K562 (cell line): ENCODE measurements at regions not wholly inside any gene's neighbourhood (a gene's known extent, or its start where the extent isn't known, plus 50 kb on each side); places are given as distances from the start of the nearest gene placed in this dataset.

ENCODE experiments used
- ATAC-seq: fragments of 200-7000 bp; cut with Tn5 transposase; 3 replicates; pipeline ENCODE4 v1.9.1; 2020; ENCODE audit warnings: moderate library complexity
- BruUV-seq: library from RNA; stranded (reverse); fragments of 400-500 nt; replicated peaks from 2 replicates; lab custom pipeline; 2021; lab: Mats Ljungman, UMichigan
- CTCF ChIA-PET: fragments of 300-600 bp; formaldehyde crosslinking; extraction: SDS; loops from one replicate; lab custom pipeline; 2021; ENCODE audit warnings: low intra/inter-chr PET ratio; lab: Yijun Ruan, JAX
- POLR2A ChIA-PET: fragments of 300-600, 350-650 bp; sonication (Branson Sonifier 250); formaldehyde crosslinking; extraction: SDS; loops from one replicate; lab custom pipeline; 2021; ENCODE audit warnings: antibody characterized with exemption, inconsistent platforms; lab: Yijun Ruan, JAX
- DNase-seq, 4 experiments: peaks; one replicate each; pipeline versions ENCODE4 v3.0.0 to v3.0.0-alpha.2; 2011 to 2018; ENCODE audit warnings: low spot score in 3 of 4, mixed read lengths in 3 of 4; ENCODE audit errors: extremely low read depth in 1 of 4
- FAIRE-seq: peaks from 2 replicates; lab custom pipeline; 2011; peaks lifted over from hg19 to GRCh38; lab: Jason Lieb, UNC
- H2AFZ ChIP-seq: 2 replicates; pipeline ENCODE4 v1.6.0; 2011; ENCODE audit warnings: low read depth, low read length, control low read depth, inconsistent platforms
- H3K27ac ChIP-seq: fragments of 200-600 bp; 3 replicates; pipeline ENCODE4 v1.8.0; 2011; ENCODE audit warnings: low read depth, mild to moderate bottlenecking, control low read depth, inconsistent platforms, low read length, moderate library complexity, mixed read lengths; ENCODE audit errors: extremely low read depth
- H3K27me3 ChIP-seq, 2 experiments: fragments of 300-600 bp in 1 of 2; 2 replicates in 1 of 2; 3 replicates in 1 of 2; pipeline versions ENCODE4 v1.6.0 to v1.8.0; 2011; ENCODE audit warnings: inconsistent platforms in 2 of 2, low read length in 2 of 2, mild to moderate bottlenecking in 1 of 2, mixed read lengths in 1 of 2, moderate library complexity in 1 of 2; ENCODE audit not compliant: control insufficient read depth in 2 of 2, insufficient read depth in 2 of 2
- H3K36me3 ChIP-seq: fragments of 300-600 bp; 3 replicates; pipeline ENCODE4 v1.8.0; 2011; ENCODE audit warnings: mild to moderate bottlenecking, low read length, inconsistent platforms; ENCODE audit not compliant: control insufficient read depth, insufficient read depth
- H3K4me1 ChIP-seq, 2 experiments: fragments of 200-600 bp in 1 of 2; replicated peaks in 1 of 2; 2 replicates in 1 of 2; 3 replicates in 1 of 2; pipeline versions ENCODE4 v1.5.1 to v1.8.0; 2011; ENCODE audit warnings: inconsistent platforms in 2 of 2, low read length in 2 of 2, mild to moderate bottlenecking in 1 of 2, mixed read lengths in 1 of 2, moderate library complexity in 1 of 2; ENCODE audit not compliant: control insufficient read depth in 2 of 2, insufficient read depth in 2 of 2
- H3K4me2 ChIP-seq: 2 replicates; pipeline ENCODE4 v1.6.1; 2011; ENCODE audit warnings: low read length, control low read depth, inconsistent platforms, mixed read lengths; ENCODE audit not compliant: insufficient read depth
- H3K4me3 ChIP-seq: fragments of 200-600 bp; sonication (generic), shearing (Covaris generic); 2 replicates; pipeline ENCODE4 v1.5.1; 2016; ENCODE audit warnings: control low read depth, inconsistent platforms
- H3K79me2 ChIP-seq: fragments of 200-600 bp; 3 replicates; pipeline ENCODE4 v1.8.0; 2011; ENCODE audit warnings: low read length, inconsistent platforms; ENCODE audit not compliant: control insufficient read depth, insufficient read depth
- H3K9ac ChIP-seq, 2 experiments: 2 replicates each; pipeline versions ENCODE4 v1.6.0 to v1.6.1; 2011; ENCODE audit warnings: low read depth in 2 of 2, low read length in 2 of 2, control low read depth in 1 of 2, inconsistent platforms in 1 of 2, mild to moderate bottlenecking in 1 of 2, mixed read lengths in 1 of 2; ENCODE audit not compliant: insufficient read depth in 1 of 2
- H3K9me1 ChIP-seq: one replicate; pipeline ENCODE4 v1.6.0; 2011; ENCODE audit warnings: inconsistent platforms, mild to moderate bottlenecking, low read length, moderate library complexity; ENCODE audit not compliant: control insufficient read depth, insufficient read depth
- H3K9me3 ChIP-seq: replicated peaks from 2 replicates; pipeline ENCODE4 v1.5.1; 2011; ENCODE audit warnings: low read depth, low read length, inconsistent platforms; ENCODE audit not compliant: control insufficient read depth, insufficient read depth
- H4K20me1 ChIP-seq: replicated peaks from 2 replicates; pipeline ENCODE4 v1.6.1; 2011; ENCODE audit warnings: low read length, inconsistent platforms, mixed read lengths; ENCODE audit not compliant: control insufficient read depth, insufficient read depth
- ATF2 ChIP-seq: sonication (generic); formaldehyde crosslinking; IDR thresholded peaks from 2 replicates; pipeline ENCODE4 v1.8.1; 2022; ENCODE audit warnings: missing genetic modification reagents
- BRF1 ChIP-seq: IDR thresholded peaks from 3 replicates; pipeline ENCODE4 v1.6.1; 2011; ENCODE audit warnings: borderline replicate concordance, mild to moderate bottlenecking; ENCODE audit not compliant: insufficient read length; ENCODE audit errors: extremely low read depth
- EHMT2 ChIP-seq: fragments of 450-650 bp; IDR thresholded peaks from 2 replicates; pipeline ENCODE4 v1.6.1; 2018; ENCODE audit warnings: antibody characterized with exemption
- MEF2A ChIP-seq: IDR thresholded peaks from 2 replicates; pipeline ENCODE4 v1.6.1; 2011; ENCODE audit warnings: low read depth, mild to moderate bottlenecking, low read length, moderate library complexity; ENCODE audit not compliant: control insufficient read depth
- MIER1 ChIP-seq: fragments of 450-650 bp; IDR thresholded peaks from 2 replicates; pipeline ENCODE4 v1.6.1; 2016; ENCODE audit warnings: antibody characterized with exemption, mild to moderate bottlenecking, low read depth
- OTX1 ChIP-seq: fragments of 450-650 bp; formaldehyde crosslinking; IDR thresholded peaks from 2 replicates; pipeline ENCODE4 v1.4.0; 2022; ENCODE audit warnings: mild to moderate bottlenecking
- ZFP91 ChIP-seq: sonication (generic); formaldehyde crosslinking; IDR thresholded peaks from 2 replicates; pipeline ENCODE4 v1.8.0; 2022; ENCODE audit warnings: mild to moderate bottlenecking, missing genetic modification reagents
- WGBS: fragments of 100-300 bp; shearing (Covaris generic); methylation state at CpG from one replicate; pipeline ENCODE4 v1.1.6; 2016; ENCODE audit warnings: low coverage, mixed read lengths; ENCODE audit not compliant: insufficient coverage; ENCODE audit errors: missing lambda C conversion rate; 5-methylcytosine and 5-hydroxymethylcytosine counted together
- in situ Hi-C: fragments of 300-500 bp; cut with MboI; formaldehyde crosslinking; loops from 4 replicates; pipeline ENCODE4 v1.15.0; 2018; ENCODE audit warnings: inconsistent platforms, mixed read lengths
- intact Hi-C: fragments of 100-400 bp; cut with micrococcal nuclease; formaldehyde crosslinking; loops from 2 replicates; pipeline ENCODE4 v1.14.2; 2022
- TF ChIP-seq, protein P1 (sequence below): fragments of 250-450 bp; sonication (Bioruptor Pico); IDR thresholded peaks from 2 replicates; pipeline ENCODE4 v1.5.1; 2021; ENCODE audit warnings: mild to moderate bottlenecking
- TF ChIP-seq, protein P2 (sequence below), 3 experiments: fragments of 200-800 bp in 1 of 3; sonication (Bioruptor generic) in 1 of 3; sonication (generic) in 1 of 3; formaldehyde crosslinking in 1 of 3; IDR thresholded peaks; 2 replicates each; pipeline versions ENCODE4 v1.6.1 to v1.8.0; 2016 to 2022; ENCODE audit warnings: mild to moderate bottlenecking in 2 of 3, missing compliant biosample characterization in 2 of 3, missing genetic modification characterization in 2 of 3, missing genetic modification reagents in 1 of 3

DNA sequence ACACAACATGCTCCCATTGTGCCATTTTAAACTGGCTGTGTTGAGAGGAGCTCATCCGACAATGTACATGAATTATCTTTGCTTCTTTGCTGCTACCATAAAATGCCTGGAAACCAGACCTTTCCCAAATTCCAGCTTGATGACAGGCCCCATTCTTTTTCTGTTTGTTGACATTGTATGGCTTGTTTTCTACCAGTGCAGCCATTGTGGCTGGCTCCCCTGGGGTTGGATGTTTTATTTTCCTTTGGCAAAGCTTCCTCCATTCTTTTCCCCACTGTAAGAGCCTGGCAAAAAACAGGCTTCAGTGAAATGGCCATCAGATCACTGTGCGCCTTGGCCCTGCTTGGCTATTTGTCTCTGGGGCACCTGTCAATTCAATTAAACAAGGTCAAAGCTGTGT lies 532.5 kb downstream of the VRK1 start:
- intact Hi-C loops, result no loop called here
- Histone ChIP-seq H3K4me2 (no peak overlapping the region), H3K27me3 (no peaks in the 10 kb centered on the region), H3K27ac (no peak overlapping the region), H3K79me2 (no peaks in the 10 kb centered on the region), H3K9me3 (no peaks in the 10 kb centered on the region), H3K36me3 (no peaks in the 10 kb centered on the region), H3K4me3 (no peak overlapping the region), H3K9me1 (no peaks in the 10 kb centered on the region), H2AFZ (no peak overlapping the region), H3K4me1 (no peaks in the 10 kb centered on the region), H3K9ac (no peak overlapping the region), H4K20me1 (no peaks in the 10 kb centered on the region)
- no TSS peak for BruUV-seq
- no peak for TF ChIP-seq OTX1 (CRISPR knock-in tag)
- no peak for TF ChIP-seq MEF2A
- TF ChIP-seq BRF1, result no peak
- TF ChIP-seq MIER1, result no peak
- TF ChIP-seq EHMT2, result no peak
- no peak for TF ChIP-seq ATF2 (CRISPR knock-in tag)
- TF ChIP-seq, protein P1, sequence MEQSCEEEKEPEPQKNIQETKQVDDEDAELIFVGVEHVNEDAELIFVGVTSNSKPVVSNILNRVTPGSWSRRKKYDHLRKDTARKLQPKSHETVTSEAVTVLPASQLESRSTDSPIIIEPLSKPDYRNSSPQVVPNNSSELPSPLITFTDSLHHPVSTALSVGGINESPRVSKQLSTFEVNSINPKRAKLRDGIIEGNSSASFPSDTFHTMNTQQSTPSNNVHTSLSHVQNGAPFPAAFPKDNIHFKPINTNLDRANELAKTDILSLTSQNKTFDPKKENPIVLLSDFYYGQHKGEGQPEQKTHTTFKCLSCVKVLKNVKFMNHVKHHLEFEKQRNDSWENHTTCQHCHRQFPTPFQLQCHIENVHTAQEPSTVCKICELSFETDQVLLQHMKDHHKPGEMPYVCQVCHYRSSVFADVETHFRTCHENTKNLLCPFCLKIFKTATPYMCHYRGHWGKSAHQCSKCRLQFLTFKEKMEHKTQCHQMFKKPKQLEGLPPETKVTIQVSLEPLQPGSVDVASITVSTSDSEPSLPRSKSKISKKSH (CRISPR knock-in tag), result no peak
- no peak for TF ChIP-seq ZFP91
- TF ChIP-seq, protein P2, sequence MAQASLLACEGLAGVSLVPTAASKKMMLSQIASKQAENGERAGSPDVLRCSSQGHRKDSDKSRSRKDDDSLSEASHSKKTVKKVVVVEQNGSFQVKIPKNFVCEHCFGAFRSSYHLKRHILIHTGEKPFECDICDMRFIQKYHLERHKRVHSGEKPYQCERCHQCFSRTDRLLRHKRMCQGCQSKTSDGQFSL (CRISPR knock-in tag; IDR thresholded peaks at IDR 0.05), result no peak
- TF ChIP-seq, protein P2 (tag; IDR thresholded peaks at IDR 0.05), result no peak
- CTCF ChIA-PET, result no interaction called here
- DNase-seq (no peak), ATAC-seq (no peak), FAIRE-seq (no peak)
- in situ Hi-C loops, result no loop called here
- WGBS, result 0% methylated on average over 2 of the region's 2 CpGs
- POLR2A ChIA-PET, result no interaction called here
